Gastroesophageal sphincter (tissue), 4 donors: ENCODE measurements at regions not wholly inside any gene's neighbourhood (a gene's known extent, or its start where the extent isn't known, plus 50 kb on each side); places are given as distances from the start of the nearest gene placed in this dataset.

ENCODE experiments used
- ATAC-seq: fragments of 150-250 bp; one replicate; pipeline ENCODE4 v1.9.1; 2016; ENCODE audit warnings: mild to moderate bottlenecking, moderate library complexity
- H3K27ac ChIP-seq, 4 donors: fragments of 200-600 bp; sonication (generic) in 3 of 4; 1 replicate in 3 of 4; 2 replicates in 1 of 4; pipeline ENCODE4 v1.5.1; 2016 to 2019
- H3K27me3 ChIP-seq: fragments of 200-600 bp; sonication (generic); one replicate; pipeline ENCODE4 v1.5.1; 2019
- H3K36me3 ChIP-seq, 2 donors: fragments of 200-600 bp; sonication (generic); one replicate each; pipeline ENCODE4 v1.5.1; 2019; ENCODE audit warnings: control low read depth in 1 of 2
- H3K4me1 ChIP-seq, 3 donors: fragments of 200-600 bp; sonication (generic); 1 replicate in 2 of 3; 2 replicates in 1 of 3; pipeline ENCODE4 v1.5.1; 2016 to 2019; ENCODE audit warnings: control low read depth in 2 of 3
- H3K4me3 ChIP-seq, 2 donors: fragments of 200-600 bp; sonication (generic); one replicate each; pipeline ENCODE4 v1.5.1; 2019; ENCODE audit warnings: mild to moderate bottlenecking in 1 of 2, moderate library complexity in 1 of 2
- H3K9me3 ChIP-seq, 3 donors: fragments of 200-600 bp; sonication (generic); one replicate each; pipeline ENCODE4 v1.5.1; 2017 to 2019; ENCODE audit warnings: control low read depth in 2 of 3
- EP300 ChIP-seq: sonication (generic); formaldehyde crosslinking; IDR thresholded peaks from one replicate; pipeline ENCODE4 v1.6.1; 2017; ENCODE audit warnings: antibody characterized with exemption, mild to moderate bottlenecking
- POLR2A ChIP-seq, 2 donors: fragments of 450-650 bp; IDR thresholded peaks; one replicate each; pipeline ENCODE4 v1.6.1; 2017; ENCODE audit warnings: antibody characterized with exemption in 2 of 2, mild to moderate bottlenecking in 2 of 2, moderate library complexity in 1 of 2
- POLR2AphosphoS5 ChIP-seq: sonication (generic); formaldehyde crosslinking; IDR thresholded peaks from one replicate; pipeline ENCODE4 v1.6.1; 2017; ENCODE audit warnings: antibody characterized with exemption
- WGBS, 2 donors: methylation state at CpG; one replicate each; pipeline ENCODE4 v1.1.5; 2018; ENCODE audit warnings: low coverage in 1 of 2; 5-methylcytosine and 5-hydroxymethylcytosine counted together
- small RNA-seq, 4 donors: library from RNA; depleted of rRNA; stranded (forward); fragments of <200 nt; gene quantifications; one replicate each; pipeline ENCODE3, GENCODE V24; 2016
- TF ChIP-seq, protein P1 (sequence below), 4 experiments: fragments of 200-600 bp in 2 of 4; fragments of 450-650 bp in 2 of 4; sonication (generic) in 1 of 4; IDR thresholded peaks; one replicate each; pipeline ENCODE4 v1.5.1; 2017 to 2019; ENCODE audit warnings: antibody characterized with exemption in 4 of 4, mild to moderate bottlenecking in 2 of 4, moderate library complexity in 2 of 4

DNA sequence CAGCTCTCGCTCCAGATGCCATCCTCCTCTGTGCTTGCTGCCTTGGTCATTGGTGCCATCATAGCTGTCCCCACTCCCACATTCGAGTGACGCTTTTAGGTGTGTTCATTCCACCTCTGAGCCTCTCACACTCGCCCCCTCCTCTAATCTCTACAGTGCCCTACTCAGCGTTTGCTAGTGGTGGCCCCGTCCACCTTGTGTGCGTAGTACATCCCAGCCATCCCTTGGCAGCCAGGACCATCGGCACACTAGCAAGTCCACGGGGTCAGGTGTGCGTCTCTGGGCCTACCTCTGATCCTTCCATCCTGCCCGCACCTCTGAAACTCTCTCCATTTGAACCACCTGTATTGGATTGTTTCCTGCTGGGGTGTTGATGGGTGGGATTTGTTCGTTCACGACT, 54.2 kb upstream of the RGMA start:
- Histone ChIP-seq H3K36me3 (no peaks in the 10 kb centered on the region), H3K4me1 (peaks cover 0 to 6% (median 0%) of the 10 kb centered on the region in 3 donors), H3K27me3 (no peaks in the 10 kb centered on the region), H3K4me3 (no peak overlapping the region), H3K9me3 (no peaks in the 10 kb centered on the region), H3K27ac (no peak overlapping the region)
- 94 to 100% methylated on average over 6 to 8 of the region's 13 CpGs for WGBS, 2 donors
- no peak for ATAC-seq
- TF ChIP-seq, protein P1, sequence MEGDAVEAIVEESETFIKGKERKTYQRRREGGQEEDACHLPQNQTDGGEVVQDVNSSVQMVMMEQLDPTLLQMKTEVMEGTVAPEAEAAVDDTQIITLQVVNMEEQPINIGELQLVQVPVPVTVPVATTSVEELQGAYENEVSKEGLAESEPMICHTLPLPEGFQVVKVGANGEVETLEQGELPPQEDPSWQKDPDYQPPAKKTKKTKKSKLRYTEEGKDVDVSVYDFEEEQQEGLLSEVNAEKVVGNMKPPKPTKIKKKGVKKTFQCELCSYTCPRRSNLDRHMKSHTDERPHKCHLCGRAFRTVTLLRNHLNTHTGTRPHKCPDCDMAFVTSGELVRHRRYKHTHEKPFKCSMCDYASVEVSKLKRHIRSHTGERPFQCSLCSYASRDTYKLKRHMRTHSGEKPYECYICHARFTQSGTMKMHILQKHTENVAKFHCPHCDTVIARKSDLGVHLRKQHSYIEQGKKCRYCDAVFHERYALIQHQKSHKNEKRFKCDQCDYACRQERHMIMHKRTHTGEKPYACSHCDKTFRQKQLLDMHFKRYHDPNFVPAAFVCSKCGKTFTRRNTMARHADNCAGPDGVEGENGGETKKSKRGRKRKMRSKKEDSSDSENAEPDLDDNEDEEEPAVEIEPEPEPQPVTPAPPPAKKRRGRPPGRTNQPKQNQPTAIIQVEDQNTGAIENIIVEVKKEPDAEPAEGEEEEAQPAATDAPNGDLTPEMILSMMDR (IDR thresholded peaks at IDR 0.05): no peak
- TF ChIP-seq POLR2A (IDR thresholded peaks at IDR 0.05) (no peak), EP300 (no peak), POLR2AphosphoS5 (no peak)

DNA sequence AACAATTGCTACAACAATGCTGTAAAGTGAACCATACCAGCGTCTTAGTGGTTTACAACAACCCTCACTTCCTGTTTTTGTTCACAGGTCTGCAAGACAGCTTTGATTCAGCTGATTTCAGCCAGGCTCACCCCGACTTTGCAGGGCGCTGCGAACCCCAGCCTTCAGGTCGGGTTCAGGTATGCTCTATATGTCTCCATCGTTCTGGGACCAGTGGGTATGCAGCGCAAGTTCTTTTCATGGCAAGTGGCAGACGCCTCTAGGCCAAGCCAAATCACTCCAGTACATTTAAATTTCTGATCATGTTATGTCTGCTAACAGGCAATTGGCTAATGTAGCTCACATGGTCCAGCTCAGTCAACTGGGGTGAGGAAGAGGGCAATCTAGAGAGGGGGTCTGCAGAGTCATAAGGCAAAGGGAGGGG, 52.4 kb upstream of the RGMA start:
- Histone ChIP-seq H3K9me3 (no peaks in the 10 kb centered on the region), H3K27ac (no peak overlapping the region), H3K36me3 (no peaks in the 10 kb centered on the region), H3K4me1 (peaks cover 0 to 6% (median 0%) of the 10 kb centered on the region in 3 donors), H3K27me3 (no peaks in the 10 kb centered on the region), H3K4me3 (no peak overlapping the region)
- no peak for ATAC-seq
- TF ChIP-seq POLR2A (IDR thresholded peaks at IDR 0.05) (no peak), EP300 (no peak), POLR2AphosphoS5 (no peak)
- TF ChIP-seq, protein P1 (IDR thresholded peaks at IDR 0.05): no peak
- WGBS, 2 donors: 86 to 89% methylated on average over 2 to 6 of the region's 8 CpGs

DNA sequence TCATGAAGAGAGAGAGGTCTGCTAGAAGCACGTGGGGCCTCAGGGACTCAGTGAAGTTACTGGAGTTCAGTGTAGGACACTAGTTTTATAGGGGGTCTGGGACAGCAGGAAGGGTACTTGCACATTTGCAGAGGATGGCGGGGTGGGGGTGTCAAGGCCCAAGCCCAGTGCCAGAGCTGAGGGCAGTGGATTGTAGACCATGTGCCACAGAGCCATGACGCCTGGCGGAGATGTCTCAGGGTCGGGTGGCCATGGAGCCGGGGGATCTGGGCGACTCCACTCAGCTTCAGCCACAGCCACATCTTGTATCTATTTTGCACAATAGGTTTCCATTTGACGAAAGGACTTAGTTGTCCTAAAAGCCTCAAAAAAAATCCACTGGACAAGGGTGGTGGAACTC, 50.4 kb upstream of the RGMA start:
- H3K27me3 ChIP-seq: no peaks in the 10 kb centered on the region
- H3K36me3 ChIP-seq: no peaks in the 10 kb centered on the region
- 79 to 89% methylated on average over 4 to 8 of the region's 8 CpGs for WGBS, 2 donors
- H3K4me3 ChIP-seq: no peak overlapping the region
- no peaks in the 10 kb centered on the region for H3K4me1 ChIP-seq
- no peak for TF ChIP-seq EP300
- H3K9me3 ChIP-seq: no peaks in the 10 kb centered on the region
- no peak for ATAC-seq
- H3K27ac ChIP-seq: no peak overlapping the region

GRCh38 chr15:93138681-93139250, 49.8 kb upstream of the RGMA start:
- Histone ChIP-seq H3K27me3 (no peaks in the 10 kb centered on the region), H3K4me3 (no peak overlapping the region), H3K27ac (no peak overlapping the region), H3K9me3 (no peaks in the 10 kb centered on the region), H3K4me1 (no peaks in the 10 kb centered on the region), H3K36me3 (no peaks in the 10 kb centered on the region)
- 20 to 88% methylated on average over 1 to 2 of the region's 3 CpGs for WGBS, 2 donors
- TF ChIP-seq, protein P1 (IDR thresholded peaks at IDR 0.05): no peak
- TF ChIP-seq EP300: no peak
- TF ChIP-seq POLR2A (IDR thresholded peaks at IDR 0.05): no peak
- no peak for ATAC-seq

Small RNA genes in the stretch of these regions (small RNA-seq; reads per million reads assigned to genes)
- gene AC103996.1 (0 reads per million in 4 donors), gene AC112693.2 (0 reads per million in 4 donors)
